Osteoblast (primary cell): ENCODE measurements at regions not wholly inside any gene's neighbourhood (a gene's known extent, or its start where the extent isn't known, plus 50 kb on each side); places are given as distances from the start of the nearest gene placed in this dataset.

Source experiments
- DNase-seq: peaks from one replicate; pipeline ENCODE4 v3.0.0; 2011; ENCODE audit warnings: low spot score, mixed read lengths; ENCODE audit not compliant: insufficient read length; ENCODE audit errors: missing footprints
- H2AFZ ChIP-seq: 2 replicates; pipeline ENCODE4 v1.6.0; 2011; ENCODE audit warnings: mild to moderate bottlenecking, low read length
- H3K27ac ChIP-seq: 2 replicates; pipeline ENCODE4 v1.5.1; 2011; ENCODE audit warnings: mild to moderate bottlenecking, low read depth, low read length, moderate library complexity
- H3K27me3 ChIP-seq: 2 replicates; pipeline ENCODE4 v1.6.0; 2012; ENCODE audit warnings: mild to moderate bottlenecking, control low read depth, inconsistent platforms, low read length, moderate library complexity; ENCODE audit not compliant: insufficient read depth
- H3K36me3 ChIP-seq: 2 replicates; pipeline ENCODE4 v1.5.1; 2011; ENCODE audit warnings: mild to moderate bottlenecking, low read length, control low read depth, moderate library complexity; ENCODE audit not compliant: insufficient read depth
- H3K4me1 ChIP-seq: 2 replicates; pipeline ENCODE4 v1.5.1; 2011; ENCODE audit warnings: mild to moderate bottlenecking, low read length, control low read depth, moderate library complexity; ENCODE audit not compliant: insufficient read depth
- H3K4me2 ChIP-seq: 2 replicates; pipeline ENCODE4 v1.6.0; 2011; ENCODE audit warnings: mild to moderate bottlenecking, low read length; ENCODE audit not compliant: insufficient read depth
- H3K4me3 ChIP-seq: fragments of 200-600 bp; sonication (generic); 3 replicates; pipeline ENCODE4 v1.5.1; 2012; ENCODE audit warnings: mild to moderate bottlenecking, low read length, inconsistent platforms; ENCODE audit not compliant: insufficient read depth
- H3K79me2 ChIP-seq: 2 replicates; pipeline ENCODE4 v1.6.0; 2012; ENCODE audit warnings: mild to moderate bottlenecking, low read length, control low read depth, inconsistent platforms; ENCODE audit not compliant: insufficient read depth
- H3K9me3 ChIP-seq: 2 replicates; pipeline ENCODE4 v1.5.1; 2011; ENCODE audit warnings: low read depth, low read length, control low read depth
- H4K20me1 ChIP-seq: 2 replicates; pipeline ENCODE4 v1.6.0; 2012; ENCODE audit warnings: mild to moderate bottlenecking, low read length, control low read depth; ENCODE audit not compliant: insufficient read depth
- CTCF ChIP-seq: IDR thresholded peaks from 2 replicates; pipeline ENCODE4 v1.5.1; 2011; ENCODE audit warnings: mild to moderate bottlenecking, low read depth, low read length, moderate library complexity; ENCODE audit errors: extremely low read depth

GRCh38 chr20:11045412-11046175 is 371.8 kb upstream of the JAG1 start:
- Histone ChIP-seq H3K9me3 (no peaks in the 10 kb centered on the region), H3K36me3 (no peaks in the 10 kb centered on the region), H3K79me2 (no peaks in the 10 kb centered on the region), H3K4me1 (no peaks in the 10 kb centered on the region), H3K27me3 (no peaks in the 10 kb centered on the region), H4K20me1 (no peaks in the 10 kb centered on the region), H3K4me2 (no peak overlapping the region), H3K27ac (no peak overlapping the region), H2AFZ (no peak overlapping the region), H3K4me3 (no peak overlapping the region)
- no peak for TF ChIP-seq CTCF
- no peak for DNase-seq

DNA sequence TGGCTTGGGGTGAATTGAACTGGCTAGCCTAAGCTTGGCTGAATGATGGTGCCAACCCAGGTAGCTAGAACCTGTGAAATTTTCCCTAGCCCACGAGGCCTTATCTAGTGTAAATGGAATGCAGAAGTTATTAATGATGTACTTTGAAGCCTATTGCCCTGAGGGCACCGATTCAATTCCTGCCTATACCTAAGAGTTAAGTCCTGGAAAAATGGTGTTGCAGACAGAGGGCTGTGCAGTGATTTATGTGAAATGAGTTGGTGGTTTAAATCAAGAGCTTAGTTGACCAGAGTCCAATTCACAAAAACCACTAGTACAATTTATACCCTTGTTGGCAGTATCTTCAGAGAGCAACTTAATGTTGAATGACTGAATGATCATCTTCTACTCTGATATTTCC is 373.8 kb upstream of the JAG1 start:
- Histone ChIP-seq H3K9me3 (no peaks in the 10 kb centered on the region), H4K20me1 (no peaks in the 10 kb centered on the region), H3K27me3 (no peaks in the 10 kb centered on the region), H3K4me1 (no peaks in the 10 kb centered on the region), H3K4me3 (no peak overlapping the region), H2AFZ (no peak overlapping the region), H3K4me2 (no peak overlapping the region), H3K79me2 (no peaks in the 10 kb centered on the region), H3K36me3 (no peaks in the 10 kb centered on the region), H3K27ac (no peak overlapping the region)
- no peak for DNase-seq
- TF ChIP-seq CTCF: no peak

GRCh38 chr20:11048739-11049138 is 374.9 kb upstream of the JAG1 start:
- TF ChIP-seq CTCF: no peak
- Histone ChIP-seq H3K36me3 (no peaks in the 10 kb centered on the region), H4K20me1 (no peaks in the 10 kb centered on the region), H2AFZ (no peak overlapping the region), H3K4me1 (no peaks in the 10 kb centered on the region), H3K27me3 (no peaks in the 10 kb centered on the region), H3K79me2 (no peaks in the 10 kb centered on the region), H3K9me3 (no peaks in the 10 kb centered on the region), H3K4me2 (no peak overlapping the region), H3K27ac (no peak overlapping the region), H3K4me3 (no peak overlapping the region)
- DNase-seq: no peak

- TF ChIP-seq CTCF: no peak
- H4K20me1 ChIP-seq: no peaks in the 10 kb centered on the region
- no peaks in the 10 kb centered on the region for H3K36me3 ChIP-seq
- H3K4me2 ChIP-seq: no peak overlapping the region
- H3K79me2 ChIP-seq: no peaks in the 10 kb centered on the region
- H3K27me3 ChIP-seq: no peaks in the 10 kb centered on the region
- H3K9me3 ChIP-seq: no peaks in the 10 kb centered on the region
- H3K27ac ChIP-seq: no peak overlapping the region
- no peaks in the 10 kb centered on the region for H3K4me1 ChIP-seq
- no peak overlapping the region for H3K4me3 ChIP-seq
- no peak overlapping the region for H2AFZ ChIP-seq
- DNase-seq: no peak
Measured at GRCh38 chr20:11050350-11050749, 376.6 kb upstream of the JAG1 start.
